ENCODE measurements at regions not wholly inside any gene's neighbourhood (a gene's known extent, or its start where the extent isn't known, plus 50 kb on each side); places are given as distances from the start of the nearest gene placed in this dataset.

- no peak for TF ChIP-seq CTCF (IDR thresholded peaks at IDR 0.05)
- no peak for TF ChIP-seq EP300 (IDR thresholded peaks at IDR 0.05)
These were observed 260.0 kb downstream of the ARL4A start for GRCh38 chr7:12947465-12947864.

Measured in suprapubic skin (tissue), 3 donors.